Parathyroid adenoma (tissue), 2 donors: ENCODE measurements at regions not wholly inside any gene's neighbourhood (a gene's known extent, or its start where the extent isn't known, plus 50 kb on each side); places are given as distances from the start of the nearest gene placed in this dataset.
A peak's percentile ranks its signal among the peaks of the same experiment; 100 is the strongest.
"Not testable (repeated sequence)": the region's sequence is repeated elsewhere in the genome, so short reads cannot be mapped to it uniquely, and the experiment has no call there.

Experiments
- H2AFZ ChIP-seq: fragments of 300-600 bp; sonication (generic); one replicate; pipeline ENCODE4 v1.7.0; 2017; ENCODE audit warnings: antibody characterized with exemption, mild to moderate bottlenecking
- H3K27ac ChIP-seq: fragments of 300-600 bp; sonication (generic); one replicate; pipeline ENCODE4 v1.7.0; 2017
- H3K27me3 ChIP-seq: fragments of 300-600 bp; sonication (generic); one replicate; pipeline ENCODE4 v1.7.0; 2017; ENCODE audit warnings: low read length; ENCODE audit not compliant: control insufficient read depth, insufficient read depth
- H3K36me3 ChIP-seq: fragments of 300-600 bp; sonication (generic); one replicate; pipeline ENCODE4 v1.7.0; 2017; ENCODE audit warnings: low read length; ENCODE audit not compliant: control insufficient read depth, insufficient read depth
- H3K4me1 ChIP-seq: fragments of 300-600 bp; sonication (generic); one replicate; pipeline ENCODE4 v1.7.0; 2017; ENCODE audit warnings: control low read depth
- H3K4me2 ChIP-seq: fragments of 300-600 bp; sonication (generic); one replicate; pipeline ENCODE4 v1.7.0; 2017; ENCODE audit warnings: low read length
- H3K4me3 ChIP-seq: fragments of 300-600 bp; sonication (generic); one replicate; pipeline ENCODE4 v1.7.0; 2017; ENCODE audit warnings: low read depth, low read length
- H3K79me2 ChIP-seq: fragments of 300-600 bp; sonication (generic); one replicate; pipeline ENCODE4 v1.7.0; 2017; ENCODE audit warnings: control low read depth
- H3K9ac ChIP-seq: fragments of 300-600 bp; sonication (generic); one replicate; pipeline ENCODE4 v1.7.0; 2017; ENCODE audit warnings: mild to moderate bottlenecking
- H3K9me3 ChIP-seq: fragments of 300-600 bp; sonication (generic); one replicate; pipeline ENCODE4 v1.7.0; 2017; ENCODE audit warnings: low read length; ENCODE audit not compliant: control insufficient read depth
- CTCF ChIP-seq: fragments of 300-600 bp; sonication (generic); IDR thresholded peaks from one replicate; pipeline ENCODE4 v1.7.0; 2017; ENCODE audit warnings: antibody characterized with exemption, mild to moderate bottlenecking
- donor health status: primary hyperparathyroidism.

- Histone ChIP-seq H3K4me2 (no peak overlapping the region), H3K36me3 (no peaks in the 10 kb centered on the region), H3K4me3 (no peak overlapping the region), H3K9me3 (no peaks in the 10 kb centered on the region), H3K9ac (no peak overlapping the region), H3K27me3 (no peaks in the 10 kb centered on the region), H3K4me1 (no peaks in the 10 kb centered on the region), H3K79me2 (no peaks in the 10 kb centered on the region), H2AFZ (peak overlapping the region; percentile 76), H3K27ac (peak overlapping the region; percentile 40)
- no peak for TF ChIP-seq CTCF
Observed at GRCh38 chr20:30499123-30499522, 758.3 kb upstream of the DEFB115 start.

- H3K9me3 ChIP-seq, H3K36me3 ChIP-seq, H3K27me3 ChIP-seq, H3K79me2 ChIP-seq, H3K4me3 ChIP-seq, H3K4me1 ChIP-seq, H3K9ac ChIP-seq, H3K4me2 ChIP-seq: not testable (repeated sequence)
- Histone ChIP-seq H3K27ac (peak overlapping the region; percentile 40), H2AFZ (peak overlapping the region; percentile 76)
Observed at GRCh38 chr20:30499716-30500446, 757.6 kb upstream of the DEFB115 start.

DNA sequence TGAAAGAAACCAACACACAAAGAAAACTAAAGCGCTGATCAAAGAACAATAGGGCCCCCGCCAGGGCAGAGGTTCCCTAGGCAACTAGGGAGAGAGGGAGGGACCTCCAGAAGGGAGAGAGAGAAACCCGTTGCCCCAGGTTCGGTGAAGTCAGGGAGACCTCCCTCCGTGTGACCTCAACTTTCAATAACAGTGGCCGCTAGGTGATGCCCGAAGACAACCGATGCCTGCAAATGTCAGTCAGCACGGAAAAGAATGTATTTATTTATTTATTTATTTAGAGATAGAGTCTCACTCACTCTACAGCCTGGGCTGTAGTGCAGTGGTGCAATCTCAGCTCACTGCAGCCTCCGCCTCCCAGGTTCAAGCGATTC, 757.0 kb upstream of the DEFB115 start:
- peak overlapping the region; percentile 76 for H2AFZ ChIP-seq
- not testable (repeated sequence) for H3K9me3 ChIP-seq, H3K79me2 ChIP-seq, H3K36me3 ChIP-seq, H3K4me1 ChIP-seq, H3K27me3 ChIP-seq, H3K9ac ChIP-seq, H3K4me3 ChIP-seq, H3K4me2 ChIP-seq, H3K27ac ChIP-seq
- peak; percentile 88 for TF ChIP-seq CTCF

DNA sequence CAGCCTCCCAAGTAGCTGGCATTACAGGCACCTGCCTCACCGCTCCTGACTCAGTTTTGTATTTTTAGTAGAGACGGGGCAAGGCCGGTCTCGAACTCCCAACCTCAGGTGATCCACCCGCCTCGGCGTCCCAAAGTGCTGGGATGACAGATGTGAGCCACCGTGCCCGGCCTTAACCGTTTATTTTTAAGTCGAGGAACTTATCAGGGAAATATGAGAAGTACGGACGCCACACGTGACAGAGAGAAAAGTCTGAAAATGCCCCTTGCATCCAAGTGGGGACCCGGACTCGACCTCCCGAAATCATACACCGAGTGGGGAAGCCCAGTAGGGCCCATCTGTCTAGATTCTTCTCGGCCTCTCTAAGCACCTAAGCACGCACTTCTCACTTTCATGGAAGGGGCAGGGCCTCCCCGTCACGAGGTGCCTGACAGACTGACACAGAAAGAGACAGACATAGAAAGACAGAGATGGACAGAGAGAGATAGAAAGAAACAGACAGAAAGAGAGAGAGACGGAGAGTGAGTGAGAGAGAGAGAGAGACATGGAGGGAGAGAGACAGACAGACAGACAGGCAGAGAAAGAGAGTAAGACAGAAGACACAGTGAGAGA, 756.5 kb upstream of the DEFB115 start:
- Histone ChIP-seq H3K4me3 (no peak overlapping the region), H2AFZ (peak overlapping the region; percentile 2), H3K9ac (no peak overlapping the region)

GRCh38 chr20:30502670-30503069, 754.8 kb upstream of the DEFB115 start:
- no peak overlapping the region for H3K4me2 ChIP-seq
- no peaks in the 10 kb centered on the region for H3K79me2 ChIP-seq
- H3K36me3 ChIP-seq = no peaks in the 10 kb centered on the region
- H3K4me3 ChIP-seq = no peak overlapping the region
- peak overlapping the region; percentile 9 for H2AFZ ChIP-seq
- TF ChIP-seq CTCF = no peak
- H3K27me3 ChIP-seq = no peaks in the 10 kb centered on the region
- no peak overlapping the region for H3K27ac ChIP-seq
- H3K9ac ChIP-seq = no peak overlapping the region
- H3K9me3 ChIP-seq = no peaks in the 10 kb centered on the region
- H3K4me1 ChIP-seq = no peaks in the 10 kb centered on the region

More for the DNA sequence above, 756.5 kb upstream of the DEFB115 start:
- H3K79me2 ChIP-seq = no peaks in the 10 kb centered on the region
- H3K36me3 ChIP-seq = no peaks in the 10 kb centered on the region
- no peak for TF ChIP-seq CTCF
- no peak overlapping the region for H3K4me2 ChIP-seq
- no peaks in the 10 kb centered on the region for H3K4me1 ChIP-seq
- H3K9me3 ChIP-seq = no peaks in the 10 kb centered on the region
- no peak overlapping the region for H3K27ac ChIP-seq
- no peaks in the 10 kb centered on the region for H3K27me3 ChIP-seq

GRCh38 chr20:30503204-30503603, 754.3 kb upstream of the DEFB115 start:
- not testable (repeated sequence) for H3K4me2 ChIP-seq, H3K27ac ChIP-seq, H3K9ac ChIP-seq, H3K4me1 ChIP-seq, H3K79me2 ChIP-seq, H3K27me3 ChIP-seq, H3K36me3 ChIP-seq, H2AFZ ChIP-seq, H3K9me3 ChIP-seq, H3K4me3 ChIP-seq
